ENCODE measurements at regions not wholly inside any gene's neighbourhood (a gene's known extent, or its start where the extent isn't known, plus 50 kb on each side); places are given as distances from the start of the nearest gene placed in this dataset.
"Not testable (repeated sequence)": the region's sequence is repeated elsewhere in the genome, so short reads cannot be mapped to it uniquely, and the experiment has no call there.

GRCh38 chr14:105709281-105710118 is 183.1 kb downstream of the TMEM121 start:
- no peak for TF ChIP-seq CTCF (IDR thresholded peaks at IDR 0.05; ENCODE audit: insufficient read depth, low read depth, low read length)
- no peak overlapping the region for H3K4me3 ChIP-seq (ENCODE audit: low read depth, low read length)
- DNase-seq (ENCODE audit: low read depth), result no peak

- no peak overlapping the region for H3K4me3 ChIP-seq (ENCODE audit: low read depth, low read length)
- no peak for DNase-seq (ENCODE audit: low read depth)
- TF ChIP-seq CTCF (IDR thresholded peaks at IDR 0.05; ENCODE audit: insufficient read depth, low read depth, low read length), result no peak
Measured at GRCh38 chr14:105710119-105711043, 184.0 kb downstream of the TMEM121 start.

- H3K4me3 ChIP-seq (ENCODE audit: low read depth, low read length), result no peak overlapping the region
- no peak for TF ChIP-seq CTCF (IDR thresholded peaks at IDR 0.05; ENCODE audit: insufficient read depth, low read depth, low read length)
- no peak for DNase-seq (ENCODE audit: low read depth)
Measured at GRCh38 chr14:105711044-105711620, 184.7 kb downstream of the TMEM121 start.

- TF ChIP-seq CTCF (IDR thresholded peaks at IDR 0.05; ENCODE audit: insufficient read depth, low read depth, low read length), result no peak
- DNase-seq (ENCODE audit: low read depth), result no peak
- H3K4me3 ChIP-seq (ENCODE audit: low read depth, low read length), result no peak overlapping the region
Measured at GRCh38 chr14:105711841-105712460, 185.6 kb downstream of the TMEM121 start.

- not testable (repeated sequence) for H3K4me3 ChIP-seq (ENCODE audit: low read depth, low read length); DNase-seq (ENCODE audit: low read depth)
Measured at GRCh38 chr14:105712670-105713069, 186.3 kb downstream of the TMEM121 start.

- not testable (repeated sequence) for DNase-seq (ENCODE audit: low read depth)
Measured at GRCh38 chr14:105713160-105713559, 186.8 kb downstream of the TMEM121 start.

GRCh38 chr14:105713836-105714235 is 187.5 kb downstream of the TMEM121 start:
- not testable (repeated sequence) for DNase-seq (ENCODE audit: low read depth); H3K4me3 ChIP-seq (ENCODE audit: low read depth, low read length)

More at GRCh38 chr14:105713160-105713559, 186.8 kb downstream of the TMEM121 start:
- H3K4me3 ChIP-seq (ENCODE audit: low read depth, low read length), result not testable (repeated sequence)

GRCh38 chr14:105718787-105719186 is 192.4 kb downstream of the TMEM121 start:
- not testable (repeated sequence) for H3K4me3 ChIP-seq (ENCODE audit: low read depth, low read length); DNase-seq (ENCODE audit: low read depth)

- not testable (repeated sequence) for DNase-seq (ENCODE audit: low read depth); H3K4me3 ChIP-seq (ENCODE audit: low read depth, low read length)
Measured at GRCh38 chr14:105720106-105720505, 193.7 kb downstream of the TMEM121 start.

GRCh38 chr14:105720852-105721601 is 194.6 kb downstream of the TMEM121 start:
- not testable (repeated sequence) for H3K4me3 ChIP-seq (ENCODE audit: low read depth, low read length); DNase-seq (ENCODE audit: low read depth)

- DNase-seq (ENCODE audit: low read depth); H3K4me3 ChIP-seq (ENCODE audit: low read depth, low read length): not testable (repeated sequence)
Measured at GRCh38 chr14:105721602-105721970, 195.2 kb downstream of the TMEM121 start.

Measured in fibroblast of villous mesenchyme (primary cell).